ENCODE measurements at regions not wholly inside any gene's neighbourhood (a gene's known extent, or its start where the extent isn't known, plus 50 kb on each side); places are given as distances from the start of the nearest gene placed in this dataset.

DNA sequence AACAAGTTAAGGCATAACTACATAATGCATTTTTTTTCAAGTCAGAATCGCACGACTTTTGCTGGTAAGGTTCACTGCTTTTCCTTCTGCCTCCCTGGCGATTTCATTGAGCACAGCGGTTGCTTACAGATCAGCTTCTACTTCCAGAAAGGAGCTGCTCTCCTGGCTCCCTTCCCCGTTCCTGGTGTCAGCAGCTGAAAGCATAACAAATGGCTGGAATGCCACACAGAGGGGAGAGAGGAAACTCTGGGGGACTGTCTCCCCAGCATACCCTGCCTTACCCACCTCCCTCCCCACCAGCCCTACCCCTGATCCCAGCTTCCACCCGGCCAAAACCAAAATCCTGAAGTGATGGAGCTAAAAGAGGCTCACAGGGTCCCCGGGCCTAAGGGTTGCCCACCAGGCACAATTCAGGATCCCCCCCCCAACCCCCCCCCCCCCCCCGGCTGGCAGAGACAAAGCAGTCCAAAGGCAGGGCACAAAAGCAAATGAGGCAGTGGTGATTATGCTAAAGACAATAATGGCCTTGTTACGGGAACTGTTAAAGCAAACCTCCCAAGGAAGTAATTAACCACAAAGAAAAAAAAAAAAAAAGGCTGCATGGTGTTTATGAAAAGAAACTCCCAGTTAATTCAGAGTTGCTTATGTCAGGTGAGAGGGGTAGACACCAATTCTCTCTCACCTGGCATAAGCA, 126.1 kb upstream of the WWC1 start:
- no peak for DNase-seq

DNA sequence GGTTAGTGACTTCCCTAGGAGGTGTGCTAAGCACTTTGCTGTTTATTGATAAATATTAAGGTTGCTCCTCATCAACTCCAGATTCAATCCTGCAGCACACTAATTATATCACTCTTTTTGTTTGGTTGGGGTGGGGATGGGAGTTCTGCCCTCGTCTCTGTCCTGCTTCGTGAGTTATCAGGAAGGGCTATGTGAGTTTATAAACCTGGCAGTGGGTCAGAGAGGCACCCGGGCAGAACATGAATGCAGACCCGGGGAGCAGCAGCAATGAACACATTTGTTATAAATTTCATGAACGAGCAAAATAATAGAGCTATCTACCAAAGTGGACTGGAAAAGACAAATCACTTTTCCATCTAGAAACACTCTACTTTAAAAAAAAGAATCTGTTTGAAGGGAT, 125.5 kb upstream of the WWC1 start:
- DNase-seq, result no peak

- no peak for DNase-seq
These were observed 124.1 kb upstream of the WWC1 start for GRCh38 chr5:168167338-168167737.

- DNase-seq, result no peak
These were observed 122.3 kb upstream of the WWC1 start for GRCh38 chr5:168168978-168169698.

DNA sequence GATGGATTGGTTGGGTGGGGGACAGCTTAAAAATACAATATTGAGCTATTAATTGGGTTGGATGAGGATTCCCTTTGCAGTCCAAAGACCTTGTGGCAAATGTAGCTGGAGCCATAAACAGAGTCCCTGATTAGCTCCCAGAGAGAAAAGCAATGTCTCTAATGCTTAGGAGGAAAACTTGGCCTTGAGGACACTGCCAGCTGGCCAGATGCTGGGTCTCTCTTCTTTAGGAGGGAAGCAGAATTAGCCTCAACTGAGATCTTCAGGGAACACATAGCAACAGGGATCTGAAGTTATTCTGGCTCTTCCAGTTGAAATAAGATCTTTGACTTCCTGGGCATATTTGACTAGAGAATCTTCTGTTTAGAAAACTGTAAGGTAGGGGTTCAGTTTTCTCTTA, 121.7 kb upstream of the WWC1 start:
- DNase-seq, result no peak

GRCh38 chr5:168171901-168172759, 119.3 kb upstream of the WWC1 start:
- no peak for DNase-seq

DNA sequence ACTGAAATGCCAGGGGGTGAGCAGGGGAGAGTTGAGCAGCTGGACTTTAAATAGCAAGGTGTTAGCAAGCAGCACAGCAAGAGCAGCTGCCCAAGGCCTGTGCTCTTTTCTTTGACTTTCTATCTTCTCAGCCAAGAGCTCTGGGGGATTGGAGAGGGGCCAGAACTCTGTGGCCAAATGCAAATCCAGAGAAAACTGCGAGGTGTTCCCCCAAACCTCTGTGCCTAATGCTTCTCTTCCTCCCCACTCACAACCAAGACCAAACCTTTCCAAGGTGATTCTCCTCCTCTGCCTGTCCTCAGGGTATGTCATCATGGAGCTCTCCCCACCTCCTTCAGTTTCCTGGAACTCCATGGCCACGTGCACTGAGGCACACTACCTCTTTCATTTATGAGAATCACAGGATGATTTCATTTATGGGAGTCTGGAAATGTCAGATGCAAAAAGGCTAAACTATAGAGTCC, 118.7 kb upstream of the WWC1 start:
- DNase-seq, result no peak

DNA sequence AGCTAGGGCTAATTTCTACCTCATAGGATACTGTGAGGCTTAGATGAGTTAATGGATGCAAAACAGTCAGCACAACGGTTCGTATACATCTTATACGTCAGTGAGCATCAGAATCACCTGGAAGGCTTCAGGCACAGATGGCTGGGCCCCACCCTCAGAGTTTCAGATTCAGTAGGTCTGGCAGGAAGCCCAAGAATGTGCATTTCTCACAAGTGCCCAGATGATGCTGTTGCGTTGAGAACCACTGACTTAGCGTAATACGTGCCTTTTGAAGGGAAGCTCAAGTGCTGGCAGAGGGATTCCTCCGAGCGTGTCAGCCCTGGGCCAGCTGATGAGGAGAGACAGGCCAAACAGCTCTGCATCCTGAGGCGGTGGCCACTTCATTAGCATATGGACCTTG, 117.1 kb upstream of the WWC1 start:
- no peak for DNase-seq

DNA sequence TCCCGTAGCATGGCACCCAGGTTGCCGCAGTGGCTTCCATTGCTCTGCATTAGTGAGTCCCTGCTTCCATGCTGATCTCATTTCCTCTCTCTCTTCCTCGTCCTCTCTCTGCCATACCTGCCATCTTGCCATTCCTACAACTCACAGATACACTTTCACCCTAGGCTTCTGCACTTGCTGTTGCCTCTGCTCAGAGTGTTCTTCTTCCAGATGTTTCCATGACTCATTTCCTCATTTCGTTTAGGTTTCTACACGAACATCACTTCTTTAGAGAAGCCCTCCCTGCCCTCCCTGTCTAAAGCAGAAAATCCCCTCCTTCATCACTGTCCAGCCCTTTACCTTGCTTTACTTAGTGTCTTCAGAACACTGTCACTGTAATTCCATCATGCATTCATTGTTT, 115.2 kb upstream of the WWC1 start:
- DNase-seq, result no peak

DNA sequence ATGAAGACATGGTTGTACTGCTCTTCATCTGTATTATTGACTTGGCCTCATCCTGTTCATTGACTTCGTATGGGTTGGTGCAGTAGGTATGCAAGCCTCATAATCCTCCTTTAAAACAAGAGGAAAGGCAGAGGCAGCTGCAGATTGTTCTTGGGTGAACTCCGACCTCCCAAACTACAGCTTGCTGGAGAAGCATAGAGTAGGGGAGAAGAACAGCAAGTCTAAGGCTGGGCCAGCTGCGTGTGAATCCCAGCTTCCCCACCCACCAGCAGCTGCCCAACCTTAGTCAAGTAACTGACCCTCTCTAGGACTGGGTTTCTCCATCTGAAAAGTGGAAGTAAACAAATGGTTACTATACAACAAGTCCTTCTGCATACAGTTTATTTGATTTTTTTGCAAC, 114.5 kb upstream of the WWC1 start:
- DNase-seq, result no peak

GRCh38 chr5:168177831-168178450, 113.5 kb upstream of the WWC1 start:
- no peak for DNase-seq

DNA sequence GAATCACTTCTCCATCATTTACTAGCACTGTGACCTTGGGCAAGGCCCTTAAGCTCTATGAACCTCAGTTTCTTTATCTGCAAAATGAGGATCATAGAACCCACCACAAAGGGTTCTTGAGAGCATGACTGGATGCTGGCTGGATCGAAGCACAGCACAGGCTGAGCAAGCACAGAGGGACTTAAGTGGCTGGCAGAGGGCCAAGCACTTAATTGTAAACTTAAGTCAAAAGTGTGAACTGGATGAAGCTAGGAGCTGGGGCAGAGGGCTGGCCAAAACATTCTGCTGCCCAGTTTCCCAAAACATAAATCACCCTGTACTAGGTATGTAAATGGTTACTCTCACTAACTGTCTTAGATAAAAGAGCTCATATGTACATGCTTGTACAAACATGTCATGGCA, 112.3 kb upstream of the WWC1 start:
- DNase-seq, result no peak

- no peak for DNase-seq
These were observed 109.2 kb upstream of the WWC1 start for GRCh38 chr5:168182269-168182668.

DNA sequence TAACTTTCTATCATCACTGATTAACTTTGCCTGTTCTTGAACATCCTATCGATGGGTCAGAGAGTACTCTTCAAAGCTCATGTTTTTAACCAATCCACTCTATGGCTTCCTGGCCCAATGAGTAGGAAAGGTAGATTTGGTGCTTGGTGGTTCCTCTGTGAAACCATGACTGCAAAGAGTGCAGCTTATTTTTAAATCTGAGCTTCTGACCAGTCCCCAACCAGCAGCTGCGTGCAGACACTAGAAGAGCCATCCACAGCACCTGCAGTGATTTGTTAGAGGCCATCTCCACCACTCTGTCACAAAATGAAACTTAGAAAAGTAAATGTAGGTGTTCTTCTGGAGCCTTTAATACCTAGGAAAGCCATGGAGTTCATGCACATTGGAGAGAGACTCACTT, 107.3 kb upstream of the WWC1 start:
- DNase-seq, result no peak

- DNase-seq, result no peak
These were observed 105.0 kb upstream of the WWC1 start for GRCh38 chr5:168186289-168187074.

- DNase-seq, result no peak
These were observed 103.8 kb upstream of the WWC1 start for GRCh38 chr5:168187614-168188013.

GRCh38 chr5:168188182-168188581, 103.3 kb upstream of the WWC1 start:
- DNase-seq, result no peak

DNA sequence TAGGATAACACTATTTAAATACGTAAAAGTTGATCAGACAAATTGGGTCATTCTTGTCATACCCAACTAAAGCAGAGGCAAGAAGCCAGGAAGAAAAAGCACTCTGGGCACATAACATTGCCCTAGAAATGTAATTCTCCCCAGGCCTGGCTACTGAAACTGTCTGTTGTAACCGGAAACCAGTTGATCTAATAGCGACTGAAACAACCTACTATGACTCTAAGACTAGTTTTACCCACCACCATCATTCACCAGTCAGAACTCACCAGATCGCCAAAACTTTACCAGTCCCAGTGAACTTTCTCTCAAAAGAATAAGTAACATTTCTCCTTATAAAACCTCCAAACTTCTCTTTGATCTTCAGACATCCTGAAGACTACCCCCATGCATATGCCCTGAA, 99.3 kb upstream of the WWC1 start:
- DNase-seq, result no peak

- no peak for DNase-seq
These were observed 97.8 kb upstream of the WWC1 start for GRCh38 chr5:168193493-168194250.

- no peak for DNase-seq
These were observed 96.3 kb upstream of the WWC1 start for GRCh38 chr5:168195110-168195509.

- no peak for DNase-seq
These were observed 93.1 kb upstream of the WWC1 start for GRCh38 chr5:168198359-168198758.

DNA sequence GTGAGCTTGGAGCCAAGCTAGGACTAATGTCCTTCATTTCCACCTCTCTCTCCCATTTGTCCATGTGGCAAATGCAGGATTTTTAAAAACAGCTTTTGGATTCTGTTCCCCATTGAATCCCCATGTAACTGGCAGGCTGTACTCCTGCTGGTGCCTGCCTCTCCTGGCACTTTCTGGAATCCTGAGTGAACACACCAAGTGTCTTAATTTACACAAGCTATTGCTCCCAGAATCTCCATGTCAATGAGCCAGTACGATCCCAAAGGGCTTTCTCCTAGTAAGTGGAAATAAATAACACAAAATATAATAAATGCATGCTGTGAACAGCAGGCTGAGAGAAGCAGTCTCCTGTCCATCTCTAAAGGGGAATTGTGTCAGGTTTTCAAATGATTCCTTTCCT, 88.4 kb upstream of the WWC1 start:
- DNase-seq, result no peak
